ENCODE measurements at regions not wholly inside any gene's neighbourhood (a gene's known extent, or its start where the extent isn't known, plus 50 kb on each side); places are given as distances from the start of the nearest gene placed in this dataset.

GRCh38 chr17:17420561-17421269 is 56.1 kb upstream of the MED9 start:
- TF ChIP-seq FOXP2 (optimal IDR thresholded peaks at IDR 0.05; ENCODE audit: borderline replicate concordance, extremely low read depth, extremely low read length, insufficient read depth) (no peak), POLR2AphosphoS5 (IDR thresholded peaks at IDR 0.05; ENCODE audit: low read depth, low read length) (no peak), TAF1 (IDR thresholded peaks at IDR 0.05; ENCODE audit: borderline replicate concordance, insufficient read depth, low read length) (no peak), REST (IDR thresholded peaks at IDR 0.05; ENCODE audit: insufficient read depth in 1 of 2, low read depth in 2 of 2, low read length in 2 of 2) (no peak), SIN3A (IDR thresholded peaks at IDR 0.05; ENCODE audit: borderline replicate concordance, insufficient read depth, low read length) (no peak)

DNA sequence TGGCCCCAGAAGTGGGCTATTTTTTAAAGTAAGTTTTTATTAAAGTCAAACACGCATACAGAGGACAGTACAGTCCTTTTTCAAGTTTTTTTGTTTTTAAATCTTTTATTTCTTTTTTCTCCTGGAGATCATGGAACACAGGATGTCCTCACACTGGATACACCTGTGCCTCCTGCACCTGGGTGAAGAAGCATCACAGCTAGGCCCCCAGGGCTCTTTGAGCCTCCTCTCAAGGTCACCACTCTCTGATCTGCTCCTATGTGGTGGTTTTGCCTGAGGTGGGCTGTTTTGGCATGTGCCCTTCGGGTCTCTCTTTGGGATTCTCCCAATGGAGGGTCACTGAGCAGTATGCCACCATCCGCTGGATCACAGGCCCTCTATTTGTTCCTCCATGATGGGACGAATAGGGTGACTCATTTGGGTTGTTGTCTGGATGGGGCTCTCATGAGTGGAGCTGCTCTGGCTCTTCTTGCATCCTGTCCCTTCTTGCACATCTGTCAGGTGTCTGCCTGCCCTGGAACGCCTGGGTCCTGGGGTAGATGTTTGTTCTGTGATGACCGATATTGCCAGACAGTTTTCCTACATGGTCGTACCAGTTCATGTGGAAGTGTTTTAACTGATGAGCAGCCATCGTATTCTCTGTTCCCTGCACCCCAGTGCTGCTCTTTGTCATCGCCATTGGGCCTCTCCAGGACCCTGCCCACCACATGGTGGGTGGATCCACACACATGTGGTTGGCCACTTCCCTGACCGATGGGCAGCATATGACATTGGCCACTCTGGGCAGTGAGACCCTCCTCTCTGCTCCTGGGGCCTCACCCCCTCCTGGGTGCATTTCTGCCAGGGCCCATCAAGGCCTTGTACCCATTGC is 55.2 kb upstream of the MED9 start:
- TF ChIP-seq FOXP2 (optimal IDR thresholded peaks at IDR 0.05; ENCODE audit: borderline replicate concordance, extremely low read depth, extremely low read length, insufficient read depth): no peak
- TF ChIP-seq SIN3A (IDR thresholded peaks at IDR 0.05; ENCODE audit: borderline replicate concordance, insufficient read depth, low read length): no peak
- no peak for TF ChIP-seq POLR2AphosphoS5 (IDR thresholded peaks at IDR 0.05; ENCODE audit: low read depth, low read length)
- TF ChIP-seq TAF1 (IDR thresholded peaks at IDR 0.05; ENCODE audit: borderline replicate concordance, insufficient read depth, low read length): no peak
- TF ChIP-seq REST (IDR thresholded peaks at IDR 0.05; ENCODE audit: insufficient read depth in 1 of 2, low read depth in 2 of 2, low read length in 2 of 2): no peak

- TF ChIP-seq SIN3A (IDR thresholded peaks at IDR 0.05; ENCODE audit: borderline replicate concordance, insufficient read depth, low read length) (no peak), TAF1 (IDR thresholded peaks at IDR 0.05; ENCODE audit: borderline replicate concordance, insufficient read depth, low read length) (no peak), REST (IDR thresholded peaks at IDR 0.05; ENCODE audit: insufficient read depth in 1 of 2, low read depth in 2 of 2, low read length in 2 of 2) (no peak), POLR2AphosphoS5 (IDR thresholded peaks at IDR 0.05; ENCODE audit: low read depth, low read length) (no peak), FOXP2 (optimal IDR thresholded peaks at IDR 0.05; ENCODE audit: borderline replicate concordance, extremely low read depth, extremely low read length, insufficient read depth) (no peak)
These were observed 54.6 kb upstream of the MED9 start for GRCh38 chr17:17422217-17422610.

DNA sequence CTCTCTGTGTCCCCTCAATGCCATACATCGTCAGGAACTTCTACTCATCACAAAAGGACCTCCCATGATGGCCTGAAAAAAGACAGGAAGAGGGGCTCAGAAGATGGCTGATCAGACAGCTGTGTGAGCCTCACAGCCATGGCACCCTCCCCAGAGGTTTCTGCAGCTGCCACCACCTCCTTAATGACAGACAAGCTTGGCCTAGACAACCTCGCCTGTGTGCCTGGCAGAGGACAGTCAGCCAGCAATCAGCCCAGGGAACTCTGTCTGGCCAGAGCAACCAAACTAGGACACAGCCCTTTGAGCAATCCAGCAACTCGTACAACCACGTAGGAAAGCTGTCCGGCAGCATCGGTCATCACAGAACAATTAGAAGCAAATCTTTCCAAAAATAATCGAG is 54.2 kb upstream of the MED9 start:
- no peak for TF ChIP-seq SIN3A (IDR thresholded peaks at IDR 0.05; ENCODE audit: borderline replicate concordance, insufficient read depth, low read length)
- no peak for TF ChIP-seq POLR2AphosphoS5 (IDR thresholded peaks at IDR 0.05; ENCODE audit: low read depth, low read length)
- TF ChIP-seq TAF1 (IDR thresholded peaks at IDR 0.05; ENCODE audit: borderline replicate concordance, insufficient read depth, low read length): no peak

- TF ChIP-seq FOXP2 (optimal IDR thresholded peaks at IDR 0.05; ENCODE audit: borderline replicate concordance, extremely low read depth, extremely low read length, insufficient read depth) (no peak), SIN3A (IDR thresholded peaks at IDR 0.05; ENCODE audit: borderline replicate concordance, insufficient read depth, low read length) (no peak), POLR2AphosphoS5 (IDR thresholded peaks at IDR 0.05; ENCODE audit: low read depth, low read length) (no peak), REST (IDR thresholded peaks at IDR 0.05; ENCODE audit: insufficient read depth in 1 of 2, low read depth in 2 of 2, low read length in 2 of 2) (no peak), TAF1 (IDR thresholded peaks at IDR 0.05; ENCODE audit: borderline replicate concordance, insufficient read depth, low read length) (no peak)
These were observed 53.1 kb upstream of the MED9 start for GRCh38 chr17:17423656-17424055.
